ENCODE measurements at regions not wholly inside any gene's neighbourhood (a gene's known extent, or its start where the extent isn't known, plus 50 kb on each side); places are given as distances from the start of the nearest gene placed in this dataset.

DNA sequence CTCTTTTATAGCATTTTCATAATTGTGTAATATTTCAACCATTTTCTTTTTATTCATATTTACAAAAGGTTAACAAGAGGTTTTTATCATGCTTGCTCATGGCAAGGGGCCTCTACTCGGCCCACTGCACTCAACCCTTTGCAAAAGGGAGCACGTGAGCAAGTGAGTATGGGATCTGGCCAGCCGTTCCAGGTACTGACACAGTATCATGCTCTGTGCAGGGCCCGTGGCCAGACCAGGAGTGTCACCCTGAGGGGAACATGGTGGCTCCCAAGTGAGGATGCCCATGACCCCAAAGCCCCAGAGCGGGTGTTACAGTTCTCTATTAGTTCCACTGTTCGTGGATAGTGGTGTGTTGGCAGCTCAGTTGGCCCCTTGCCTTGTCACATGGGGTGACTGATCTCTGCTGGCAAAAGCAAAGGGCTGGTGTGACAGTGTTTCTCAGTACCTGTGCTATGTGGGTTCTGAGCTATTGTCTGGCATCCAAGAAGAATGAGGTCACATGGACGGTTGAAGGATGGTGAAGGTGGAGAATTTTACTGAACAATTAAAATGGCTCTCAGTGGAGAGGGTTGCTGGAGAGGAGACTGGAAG lies 777.2 kb upstream of the ADAMTS5 start:
- Histone ChIP-seq H3K27ac (ENCODE audit: low read length) (no peak overlapping the region), H3K4me3 (ENCODE audit: low read depth in 2 of 2, low read length in 2 of 2) (no peak overlapping the region), H3K4me1 (ENCODE audit: control insufficient read depth, insufficient read depth, low read length) (no peaks in the 10 kb centered on the region), H3K9me3 (ENCODE audit: control insufficient read depth, insufficient read depth, low read depth, low read length) (no peaks in the 10 kb centered on the region), H3K27me3 (ENCODE audit: control insufficient read depth, insufficient read depth, low read length) (no peaks in the 10 kb centered on the region), H3K36me3 (ENCODE audit: control insufficient read depth, insufficient read depth, low read length) (no peaks in the 10 kb centered on the region)
- ChIA-PET CTCF (no interaction called here), POLR2A (no interaction called here)
- no TSS peak for BruUV-seq (replicated peaks)
- no peak for TF ChIP-seq TCF7L2 (IDR thresholded peaks at IDR 0.05; ENCODE audit: low read depth, low read length)
- TF ChIP-seq SIN3A (IDR thresholded peaks at IDR 0.05; ENCODE audit: borderline replicate concordance, insufficient read depth, low read depth, low read length): no peak
- TF ChIP-seq REST (IDR thresholded peaks at IDR 0.05; ENCODE audit: insufficient read depth in 1 of 2, low read depth in 2 of 2, low read length in 1 of 2): no peak
- TF ChIP-seq POLR2AphosphoS5 (IDR thresholded peaks at IDR 0.05; ENCODE audit: low read depth, low read length): no peak
- TF ChIP-seq, protein P1, sequence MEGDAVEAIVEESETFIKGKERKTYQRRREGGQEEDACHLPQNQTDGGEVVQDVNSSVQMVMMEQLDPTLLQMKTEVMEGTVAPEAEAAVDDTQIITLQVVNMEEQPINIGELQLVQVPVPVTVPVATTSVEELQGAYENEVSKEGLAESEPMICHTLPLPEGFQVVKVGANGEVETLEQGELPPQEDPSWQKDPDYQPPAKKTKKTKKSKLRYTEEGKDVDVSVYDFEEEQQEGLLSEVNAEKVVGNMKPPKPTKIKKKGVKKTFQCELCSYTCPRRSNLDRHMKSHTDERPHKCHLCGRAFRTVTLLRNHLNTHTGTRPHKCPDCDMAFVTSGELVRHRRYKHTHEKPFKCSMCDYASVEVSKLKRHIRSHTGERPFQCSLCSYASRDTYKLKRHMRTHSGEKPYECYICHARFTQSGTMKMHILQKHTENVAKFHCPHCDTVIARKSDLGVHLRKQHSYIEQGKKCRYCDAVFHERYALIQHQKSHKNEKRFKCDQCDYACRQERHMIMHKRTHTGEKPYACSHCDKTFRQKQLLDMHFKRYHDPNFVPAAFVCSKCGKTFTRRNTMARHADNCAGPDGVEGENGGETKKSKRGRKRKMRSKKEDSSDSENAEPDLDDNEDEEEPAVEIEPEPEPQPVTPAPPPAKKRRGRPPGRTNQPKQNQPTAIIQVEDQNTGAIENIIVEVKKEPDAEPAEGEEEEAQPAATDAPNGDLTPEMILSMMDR (IDR thresholded peaks at IDR 0.05): no peak
- in situ Hi-C loops (cut with HindIII; ENCODE audit: low pct_unique_long_range_greater_than_20kb, low sequenced_read_pairs) (no loop called here), intact Hi-C loops (cut with micrococcal nuclease; ENCODE audit: unreplicated experiment) (no loop called here)
- no peak for ATAC-seq
- DNase-seq (ENCODE audit: low read depth, low spot score): no peak

- no TSS peak for BruUV-seq (replicated peaks)
- no peaks in the 10 kb centered on the region for H3K4me1 ChIP-seq (ENCODE audit: control insufficient read depth, insufficient read depth, low read length)
- no peaks in the 10 kb centered on the region for H3K9me3 ChIP-seq (ENCODE audit: control insufficient read depth, insufficient read depth, low read depth, low read length)
- ChIA-PET POLR2A (no interaction called here), CTCF (no interaction called here)
- in situ Hi-C loops (cut with HindIII; ENCODE audit: low pct_unique_long_range_greater_than_20kb, low sequenced_read_pairs): no loop called here
- no peaks in the 10 kb centered on the region for H3K27me3 ChIP-seq (ENCODE audit: control insufficient read depth, insufficient read depth, low read length)
- intact Hi-C loops (cut with micrococcal nuclease; ENCODE audit: unreplicated experiment): no loop called here
- TF ChIP-seq TCF7L2 (IDR thresholded peaks at IDR 0.05; ENCODE audit: low read depth, low read length) (no peak), SIN3A (IDR thresholded peaks at IDR 0.05; ENCODE audit: borderline replicate concordance, insufficient read depth, low read depth, low read length) (no peak), REST (IDR thresholded peaks at IDR 0.05; ENCODE audit: insufficient read depth in 1 of 2, low read depth in 2 of 2, low read length in 1 of 2) (no peak), POLR2AphosphoS5 (IDR thresholded peaks at IDR 0.05; ENCODE audit: low read depth, low read length) (no peak)
- TF ChIP-seq, protein P1 (IDR thresholded peaks at IDR 0.05): no peak
- H3K4me3 ChIP-seq (ENCODE audit: low read depth in 2 of 2, low read length in 2 of 2): no peak overlapping the region
- no peak for ATAC-seq
- no peaks in the 10 kb centered on the region for H3K36me3 ChIP-seq (ENCODE audit: control insufficient read depth, insufficient read depth, low read length)
- no peak for DNase-seq (ENCODE audit: low read depth, low spot score)
- no peak overlapping the region for H3K27ac ChIP-seq (ENCODE audit: low read length)
Observed at GRCh38 chr21:27741736-27742135, 774.8 kb upstream of the ADAMTS5 start.
